ENCODE measurements at regions not wholly inside any gene's neighbourhood (a gene's known extent, or its start where the extent isn't known, plus 50 kb on each side); places are given as distances from the start of the nearest gene placed in this dataset.
"Not testable (repeated sequence)": the region's sequence is repeated elsewhere in the genome, so short reads cannot be mapped to it uniquely, and the experiment has no call there.

- no peak for DNase-seq (ENCODE audit: low read depth)
- TF ChIP-seq CTCF (IDR thresholded peaks at IDR 0.05; ENCODE audit: low read depth, low read length, missing control alignments): no peak
- no peak overlapping the region for H3K4me3 ChIP-seq (ENCODE audit: low read depth, low read length)
These were observed 614.4 kb downstream of the KCTD12 start for GRCh38 chr13:76271728-76272232.

DNA sequence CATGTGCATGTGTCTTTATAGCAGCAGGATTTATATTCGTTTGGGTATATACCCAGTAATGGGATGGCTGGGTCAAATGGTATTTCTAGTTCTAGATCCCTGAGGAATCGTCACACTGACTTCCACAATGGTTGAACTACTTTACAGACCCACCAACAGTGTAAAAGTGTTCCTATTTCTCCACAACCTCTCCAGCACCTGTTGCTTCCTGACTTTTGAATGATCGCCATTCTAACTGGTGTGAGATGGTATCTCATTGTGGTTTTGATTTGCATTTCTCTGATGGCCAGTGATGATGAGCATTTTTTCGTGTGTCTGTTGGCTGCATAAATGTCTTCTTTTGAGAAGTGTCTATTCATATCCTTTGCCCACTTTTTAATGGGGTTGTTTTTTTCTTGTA, 617.9 kb downstream of the KCTD12 start:
- DNase-seq (ENCODE audit: low read depth); H3K4me3 ChIP-seq (ENCODE audit: low read depth, low read length): not testable (repeated sequence)

DNA sequence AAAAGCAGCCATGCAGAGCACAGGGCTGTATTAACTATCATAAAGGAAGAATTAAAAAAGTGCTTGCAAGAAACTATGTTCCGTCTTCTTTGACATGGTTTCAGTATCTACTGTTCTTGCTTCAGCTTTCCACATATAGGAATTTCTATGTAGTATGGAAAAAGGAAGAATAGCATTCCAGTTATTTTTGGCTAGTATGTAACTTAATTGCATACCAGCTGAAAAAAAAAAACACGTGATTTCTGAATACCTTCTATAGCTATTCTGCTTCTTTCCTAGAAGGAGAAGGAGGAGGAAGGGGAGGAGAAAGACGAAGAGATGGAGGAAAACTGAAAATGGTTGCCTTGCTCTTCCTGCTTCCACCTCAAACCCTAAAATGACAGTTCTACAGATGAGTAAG, 619.0 kb downstream of the KCTD12 start:
- no peak overlapping the region for H3K4me3 ChIP-seq (ENCODE audit: low read depth, low read length)
- TF ChIP-seq CTCF (IDR thresholded peaks at IDR 0.05; ENCODE audit: low read depth, low read length, missing control alignments): no peak
- DNase-seq (ENCODE audit: low read depth): no peak

DNA sequence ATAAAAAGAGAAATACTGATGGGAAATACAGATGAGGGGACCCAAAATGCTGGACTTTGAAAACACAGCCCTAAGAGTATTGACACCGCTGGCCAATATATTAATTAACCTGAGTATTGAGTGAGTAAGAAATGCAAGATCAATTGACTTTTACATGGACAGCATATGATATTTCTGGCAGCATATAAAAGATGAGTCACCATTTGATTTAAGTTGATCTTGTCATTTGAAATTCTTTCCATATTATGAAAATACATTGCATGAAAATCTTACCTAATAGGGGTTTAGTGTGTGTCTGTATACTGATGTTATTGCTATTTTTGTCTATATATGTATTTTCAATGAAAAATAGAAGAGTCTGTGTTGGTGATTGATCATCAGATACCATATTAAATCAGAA, 619.6 kb downstream of the KCTD12 start:
- no peak overlapping the region for H3K4me3 ChIP-seq (ENCODE audit: low read depth, low read length)
- no peak for TF ChIP-seq CTCF (IDR thresholded peaks at IDR 0.05; ENCODE audit: low read depth, low read length, missing control alignments)
- DNase-seq (ENCODE audit: low read depth): no peak

- no peak for DNase-seq (ENCODE audit: low read depth)
- no peak overlapping the region for H3K4me3 ChIP-seq (ENCODE audit: low read depth, low read length)
- no peak for TF ChIP-seq CTCF (IDR thresholded peaks at IDR 0.05; ENCODE audit: low read depth, low read length, missing control alignments)
These were observed 614.1 kb downstream of the LMO7 start for GRCh38 chr13:76250211-76250610.

DNA sequence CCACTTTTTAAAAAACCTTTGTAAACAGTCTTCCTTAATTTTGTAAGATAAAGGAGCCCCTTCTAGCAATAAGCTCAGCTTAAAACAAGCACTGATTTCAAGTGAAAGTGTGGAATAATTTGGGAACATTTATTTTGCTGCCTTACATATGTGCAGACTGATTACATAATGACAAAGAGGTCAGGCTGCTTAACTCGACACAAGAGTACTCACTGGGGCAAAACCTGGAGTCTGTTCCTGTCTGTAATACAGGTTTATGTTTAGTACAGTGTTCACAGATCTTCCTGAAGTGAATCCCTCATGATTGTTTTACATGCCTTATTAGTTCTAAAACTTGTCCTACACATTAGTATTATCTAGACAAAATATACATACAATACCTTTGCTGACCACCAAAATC, 609.8 kb downstream of the LMO7 start:
- DNase-seq (ENCODE audit: low read depth): no peak
- no peak overlapping the region for H3K4me3 ChIP-seq (ENCODE audit: low read depth, low read length)
- no peak for TF ChIP-seq CTCF (IDR thresholded peaks at IDR 0.05; ENCODE audit: low read depth, low read length, missing control alignments)

DNA sequence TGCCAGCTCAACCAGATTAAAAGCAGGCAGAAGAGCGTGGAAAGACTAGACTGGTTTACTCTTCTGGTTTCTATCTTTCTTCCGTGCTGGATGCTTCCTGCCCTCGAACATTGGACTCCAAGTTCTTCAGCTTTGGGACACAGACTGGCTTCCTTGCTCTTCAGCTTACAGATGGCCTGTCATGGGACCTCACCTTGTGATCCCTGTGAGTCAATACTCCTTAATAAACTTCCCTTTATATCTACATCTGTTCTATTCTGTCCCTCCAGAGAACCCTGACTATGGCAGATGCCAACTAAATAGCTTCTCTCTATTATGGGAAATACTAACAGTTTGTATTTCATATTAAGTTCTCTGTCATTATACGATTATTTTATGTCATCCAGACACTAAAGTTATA, 609.1 kb downstream of the LMO7 start:
- TF ChIP-seq CTCF (IDR thresholded peaks at IDR 0.05; ENCODE audit: low read depth, low read length, missing control alignments): no peak
- no peak for DNase-seq (ENCODE audit: low read depth)
- H3K4me3 ChIP-seq (ENCODE audit: low read depth, low read length): no peak overlapping the region

DNA sequence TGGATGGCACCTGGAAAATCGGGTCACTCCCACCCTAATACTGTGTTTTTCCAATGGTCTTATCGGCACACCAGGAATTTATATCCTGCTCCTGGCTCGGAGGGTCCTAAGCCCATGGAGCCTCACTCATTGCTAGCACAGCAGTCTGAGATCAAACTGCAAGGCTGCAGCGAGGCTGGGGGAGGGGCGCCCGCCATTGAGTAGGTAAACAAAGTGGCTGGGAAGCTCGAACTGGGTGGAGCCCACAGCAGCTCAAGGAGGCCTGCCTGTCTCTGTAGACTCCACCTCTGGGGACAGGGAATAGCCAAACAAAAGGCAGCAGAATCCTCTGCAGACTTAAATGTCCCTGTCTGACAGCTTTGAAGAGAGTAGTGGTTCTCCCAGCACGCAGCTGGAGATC, 607.0 kb downstream of the LMO7 start:
- H3K4me3 ChIP-seq (ENCODE audit: low read depth, low read length); DNase-seq (ENCODE audit: low read depth): not testable (repeated sequence)
